Activated CD4-positive, alpha-beta T cell treated with anti-CD3 and anti-CD28 coated beads, Interleukin-2, amount 10 ng/mL, durations not matched to agents 7 days and 5 days (primary cell): ENCODE measurements at regions not wholly inside any gene's neighbourhood (a gene's known extent, or its start where the extent isn't known, plus 50 kb on each side); places are given as distances from the start of the nearest gene placed in this dataset.

Experiments
- CTCF ChIA-PET: fragments of 350-600 bp; sonication (Branson Sonifier 250); formaldehyde crosslinking; loops from one replicate; lab custom pipeline; 2021; ENCODE audit warnings: antibody characterized with exemption; lab: Charles Lee
- POLR2A ChIA-PET: fragments of 350-600 bp; sonication (Branson Sonifier 250); formaldehyde crosslinking; loops from one replicate; lab custom pipeline; 2021; ENCODE audit warnings: antibody characterized with exemption; lab: Charles Lee
- DNase-seq: peaks from one replicate; pipeline ENCODE4 v3.0.0-alpha.2; 2020
- H3K27ac Mint-ChIP-seq: one replicate; pipeline ENCODE4 v1.8.0; 2021; ENCODE audit warnings: mild to moderate bottlenecking, moderate library complexity, mixed read lengths
- H3K27me3 Mint-ChIP-seq: one replicate; pipeline ENCODE4 v1.8.0; 2021; ENCODE audit warnings: mixed read lengths
- H3K36me3 Mint-ChIP-seq: one replicate; pipeline ENCODE4 v1.8.0; 2021; ENCODE audit warnings: low read depth, mixed read lengths
- H3K4me1 Mint-ChIP-seq: one replicate; pipeline ENCODE4 v1.8.0; 2021; ENCODE audit warnings: mixed read lengths
- H3K4me3 Mint-ChIP-seq: one replicate; pipeline ENCODE4 v1.8.0; 2021; ENCODE audit warnings: mild to moderate bottlenecking, moderate library complexity, mixed read lengths
- H3K9me3 Mint-ChIP-seq: one replicate; pipeline ENCODE4 v1.8.0; 2021; ENCODE audit warnings: mixed read lengths

GRCh38 chr10:21300551-21300950 is 224.9 kb downstream of the SKIDA1 start:
- H3K27me3 Mint-ChIP-seq: peaks cover 3% of the 10 kb centered on the region
- ChIA-PET CTCF (no interaction called here), POLR2A (no interaction called here)
- no peak for DNase-seq
- H3K4me1 Mint-ChIP-seq: no peaks in the 10 kb centered on the region
- H3K27ac Mint-ChIP-seq: no peak overlapping the region
- no peaks in the 10 kb centered on the region for H3K9me3 Mint-ChIP-seq
- no peak overlapping the region for H3K4me3 Mint-ChIP-seq
- no peaks in the 10 kb centered on the region for H3K36me3 Mint-ChIP-seq

GRCh38 chr10:21299330-21299729 is 226.2 kb downstream of the SKIDA1 start:
- CTCF ChIA-PET: no interaction called here
- Mint-ChIP-seq H3K27ac (no peak overlapping the region), H3K27me3 (peaks cover 6% of the 10 kb centered on the region), H3K4me3 (no peak overlapping the region), H3K36me3 (no peaks in the 10 kb centered on the region), H3K9me3 (no peaks in the 10 kb centered on the region), H3K4me1 (no peaks in the 10 kb centered on the region)
- DNase-seq: no peak
- POLR2A ChIA-PET: no interaction called here

- POLR2A ChIA-PET: no interaction called here
- Mint-ChIP-seq H3K27me3 (peaks cover 12% of the 10 kb centered on the region), H3K4me1 (no peaks in the 10 kb centered on the region), H3K9me3 (no peaks in the 10 kb centered on the region), H3K4me3 (no peak overlapping the region), H3K36me3 (no peaks in the 10 kb centered on the region), H3K27ac (no peak overlapping the region)
- CTCF ChIA-PET: no interaction called here
- no peak for DNase-seq
These were observed 226.8 kb downstream of the SKIDA1 start for GRCh38 chr10:21298701-21299100.

- CTCF ChIA-PET: no interaction called here
- H3K27ac Mint-ChIP-seq: no peak overlapping the region
- no peaks in the 10 kb centered on the region for H3K4me1 Mint-ChIP-seq
These were observed 227.7 kb downstream of the SKIDA1 start for GRCh38 chr10:21297603-21298383.

GRCh38 chr10:21296575-21297355 is 228.7 kb downstream of the SKIDA1 start:
- CTCF ChIA-PET: interaction anchor here (1.1 kb wide), 1 partner anchor 17 kb away, joined by 3 read pairs; no protein-coding TSS in a partner anchor

More at GRCh38 chr10:21297603-21298383, 227.7 kb downstream of the SKIDA1 start:
- no peak overlapping the region for H3K4me3 Mint-ChIP-seq
- H3K36me3 Mint-ChIP-seq: no peaks in the 10 kb centered on the region
- H3K27me3 Mint-ChIP-seq: peaks cover 21% of the 10 kb centered on the region
- POLR2A ChIA-PET: no interaction called here
- DNase-seq: no peak
- no peaks in the 10 kb centered on the region for H3K9me3 Mint-ChIP-seq

GRCh38 chr10:21293518-21294356 is 231.7 kb downstream of the SKIDA1 start:
- no peaks in the 10 kb centered on the region for H3K4me1 Mint-ChIP-seq
- H3K27me3 Mint-ChIP-seq: peaks cover 28% of the 10 kb centered on the region
- H3K36me3 Mint-ChIP-seq: no peaks in the 10 kb centered on the region
- no peaks in the 10 kb centered on the region for H3K9me3 Mint-ChIP-seq
- H3K4me3 Mint-ChIP-seq: no peak overlapping the region
- no peak overlapping the region for H3K27ac Mint-ChIP-seq
- ChIA-PET POLR2A (no interaction called here), CTCF (no interaction called here)
- no peak for DNase-seq

More at GRCh38 chr10:21296575-21297355, 228.7 kb downstream of the SKIDA1 start:
- no peak overlapping the region for H3K27ac Mint-ChIP-seq
- peaks cover 28% of the 10 kb centered on the region for H3K27me3 Mint-ChIP-seq
- no peaks in the 10 kb centered on the region for H3K36me3 Mint-ChIP-seq
- DNase-seq: no peak
- no peaks in the 10 kb centered on the region for H3K4me1 Mint-ChIP-seq
- H3K4me3 Mint-ChIP-seq: no peak overlapping the region
- H3K9me3 Mint-ChIP-seq: no peaks in the 10 kb centered on the region
- POLR2A ChIA-PET: no interaction called here

GRCh38 chr10:21292763-21293517 is 232.5 kb downstream of the SKIDA1 start:
- H3K9me3 Mint-ChIP-seq: no peaks in the 10 kb centered on the region
- ChIA-PET CTCF (no interaction called here), POLR2A (no interaction called here)
- no peak for DNase-seq
- no peak overlapping the region for H3K27ac Mint-ChIP-seq
- no peak overlapping the region for H3K4me3 Mint-ChIP-seq
- no peaks in the 10 kb centered on the region for H3K4me1 Mint-ChIP-seq
- peaks cover 28% of the 10 kb centered on the region for H3K27me3 Mint-ChIP-seq
- no peaks in the 10 kb centered on the region for H3K36me3 Mint-ChIP-seq

- Mint-ChIP-seq H3K4me1 (no peaks in the 10 kb centered on the region), H3K27ac (no peak overlapping the region), H3K27me3 (peaks cover 25% of the 10 kb centered on the region), H3K4me3 (no peak overlapping the region), H3K36me3 (no peaks in the 10 kb centered on the region), H3K9me3 (no peaks in the 10 kb centered on the region)
- ChIA-PET CTCF (no interaction called here), POLR2A (no interaction called here)
- DNase-seq: no peak
These were observed 234.9 kb downstream of the SKIDA1 start for GRCh38 chr10:21290499-21291160.

- Mint-ChIP-seq H3K4me1 (no peaks in the 10 kb centered on the region), H3K9me3 (no peaks in the 10 kb centered on the region), H3K4me3 (no peak overlapping the region), H3K36me3 (no peaks in the 10 kb centered on the region), H3K27me3 (peaks cover 23% of the 10 kb centered on the region), H3K27ac (no peak overlapping the region)
- no peak for DNase-seq
- ChIA-PET POLR2A (no interaction called here), CTCF (no interaction called here)
These were observed 235.5 kb downstream of the SKIDA1 start for GRCh38 chr10:21289961-21290360.

GRCh38 chr10:21289271-21289670 is 236.2 kb downstream of the SKIDA1 start:
- Mint-ChIP-seq H3K36me3 (no peaks in the 10 kb centered on the region), H3K4me3 (no peak overlapping the region), H3K4me1 (no peaks in the 10 kb centered on the region), H3K27me3 (peaks cover 21% of the 10 kb centered on the region), H3K9me3 (no peaks in the 10 kb centered on the region), H3K27ac (no peak overlapping the region)
- ChIA-PET CTCF (no interaction called here), POLR2A (no interaction called here)
- DNase-seq: no peak

GRCh38 chr10:21285742-21286331 is 239.6 kb downstream of the SKIDA1 start:
- DNase-seq: no peak
- H3K9me3 Mint-ChIP-seq: no peaks in the 10 kb centered on the region
- no peak overlapping the region for H3K4me3 Mint-ChIP-seq
- CTCF ChIA-PET: no interaction called here
- H3K27me3 Mint-ChIP-seq: no peaks in the 10 kb centered on the region
- POLR2A ChIA-PET: interaction anchor here (0.6 kb wide), 1 partner anchor 708 kb away, joined by 3 read pairs; no protein-coding TSS in a partner anchor
- no peaks in the 10 kb centered on the region for H3K36me3 Mint-ChIP-seq
- no peaks in the 10 kb centered on the region for H3K4me1 Mint-ChIP-seq
- H3K27ac Mint-ChIP-seq: no peak overlapping the region
